Kidney glomerular epithelial cell (primary cell): ENCODE measurements at regions not wholly inside any gene's neighbourhood (a gene's known extent, or its start where the extent isn't known, plus 50 kb on each side); places are given as distances from the start of the nearest gene placed in this dataset.

Experiments used
- DNase-seq: peaks from one replicate; lab custom pipeline; 2025; lab: John Stamatoyannopoulos, UW

DNA sequence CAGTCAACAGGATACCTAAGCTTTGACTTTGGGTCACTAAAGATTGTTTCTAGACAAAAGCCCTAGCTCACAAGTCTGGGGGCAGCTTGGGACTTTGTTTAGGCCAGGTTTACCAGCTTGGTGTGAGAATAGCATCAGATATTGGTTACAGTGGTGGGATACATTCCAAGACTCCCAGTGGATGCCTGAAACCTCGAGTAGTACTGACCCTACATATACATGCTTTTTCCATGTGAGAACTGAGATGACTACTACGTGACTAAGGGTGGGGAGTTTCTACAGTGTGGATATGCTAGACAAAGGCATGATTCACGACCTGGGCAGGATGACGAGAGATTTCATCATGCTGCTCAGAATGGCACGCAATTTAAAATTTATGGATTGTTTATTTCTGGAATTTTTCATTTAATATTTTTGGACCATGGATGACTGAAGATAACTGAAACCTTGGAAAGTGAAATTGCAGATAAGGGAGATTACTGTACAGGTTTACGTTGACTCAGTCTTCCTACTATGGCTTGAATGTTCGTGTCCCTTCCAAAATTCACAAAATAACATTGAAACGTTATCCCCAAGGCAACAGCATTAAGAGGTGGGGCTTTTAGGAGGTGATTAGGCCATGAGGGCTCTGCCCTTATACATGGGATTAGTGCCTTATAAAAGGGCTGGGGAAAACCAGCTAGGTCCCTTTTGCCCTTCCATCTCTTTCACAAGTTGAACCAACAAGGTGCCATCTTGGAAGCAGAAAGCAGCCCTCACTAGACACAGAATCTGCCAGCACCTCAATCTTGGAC lies 50.2 kb upstream of the CTAGE1 start:
- DNase-seq: peak; percentile 90

DNA sequence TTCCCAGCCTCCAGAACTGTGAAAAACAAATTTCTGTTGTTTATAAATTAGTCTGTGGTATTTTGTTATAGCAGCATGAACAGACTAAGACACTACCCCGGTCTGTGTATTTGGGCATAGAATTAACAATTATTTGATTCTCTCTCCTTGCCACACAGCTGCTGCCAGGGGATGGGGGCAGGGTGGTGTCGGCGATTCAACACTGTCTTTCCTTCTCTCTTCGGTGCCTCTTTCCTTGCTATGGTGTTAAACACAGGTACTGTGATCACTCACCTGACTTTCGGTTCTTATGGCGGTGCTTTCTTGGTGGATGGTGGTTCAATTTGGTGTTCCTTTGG lies 50.8 kb upstream of the CTAGE1 start:
- no peak for DNase-seq

DNA sequence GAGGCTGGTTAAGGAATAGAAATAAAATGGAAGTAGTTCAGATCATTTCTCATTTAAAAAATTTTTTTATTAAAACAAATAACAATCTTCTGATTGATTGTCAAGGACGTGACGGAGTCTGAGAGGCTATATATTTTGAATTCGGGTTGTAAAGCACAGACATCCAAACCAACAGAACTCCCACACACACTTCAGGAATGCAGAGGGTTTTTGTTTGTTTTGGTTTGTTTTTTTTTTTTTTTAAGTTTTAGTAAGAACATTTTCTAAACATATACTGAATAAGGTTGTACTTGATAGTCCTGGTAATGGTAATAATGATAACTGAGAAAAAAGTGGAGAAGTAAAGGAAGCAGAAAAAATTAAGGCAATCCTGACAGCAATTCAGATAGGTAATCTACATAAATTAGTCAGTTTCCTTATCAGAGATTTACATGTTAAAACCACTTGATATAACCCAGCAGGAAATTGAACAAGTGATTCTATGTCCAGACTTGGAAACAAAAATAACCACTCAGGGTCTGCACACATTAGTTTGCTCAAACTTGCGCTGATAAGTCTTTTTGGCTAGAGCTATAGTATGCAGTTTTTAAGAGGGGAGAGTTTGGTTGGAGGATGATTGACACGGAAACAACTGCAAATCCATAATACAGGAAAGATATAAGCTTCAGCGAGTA lies 51.5 kb upstream of the CTAGE1 start:
- DNase-seq: no peak

DNA sequence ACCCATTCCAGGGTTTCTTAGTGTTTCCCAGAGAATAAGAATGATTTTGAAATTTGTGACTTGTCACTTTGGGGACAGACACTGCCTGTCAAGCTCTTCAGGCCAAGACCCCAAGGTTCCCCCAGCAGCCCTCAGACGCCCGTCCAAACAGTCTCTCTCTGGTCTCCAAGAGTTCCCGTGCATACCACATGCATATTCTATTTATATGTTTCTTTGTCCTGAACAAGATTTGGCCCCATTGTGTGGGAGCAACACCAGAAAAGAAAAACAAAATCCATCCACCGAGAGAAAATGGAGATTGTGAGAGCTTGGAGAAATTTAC lies 52.2 kb upstream of the CTAGE1 start:
- no peak for DNase-seq

DNA sequence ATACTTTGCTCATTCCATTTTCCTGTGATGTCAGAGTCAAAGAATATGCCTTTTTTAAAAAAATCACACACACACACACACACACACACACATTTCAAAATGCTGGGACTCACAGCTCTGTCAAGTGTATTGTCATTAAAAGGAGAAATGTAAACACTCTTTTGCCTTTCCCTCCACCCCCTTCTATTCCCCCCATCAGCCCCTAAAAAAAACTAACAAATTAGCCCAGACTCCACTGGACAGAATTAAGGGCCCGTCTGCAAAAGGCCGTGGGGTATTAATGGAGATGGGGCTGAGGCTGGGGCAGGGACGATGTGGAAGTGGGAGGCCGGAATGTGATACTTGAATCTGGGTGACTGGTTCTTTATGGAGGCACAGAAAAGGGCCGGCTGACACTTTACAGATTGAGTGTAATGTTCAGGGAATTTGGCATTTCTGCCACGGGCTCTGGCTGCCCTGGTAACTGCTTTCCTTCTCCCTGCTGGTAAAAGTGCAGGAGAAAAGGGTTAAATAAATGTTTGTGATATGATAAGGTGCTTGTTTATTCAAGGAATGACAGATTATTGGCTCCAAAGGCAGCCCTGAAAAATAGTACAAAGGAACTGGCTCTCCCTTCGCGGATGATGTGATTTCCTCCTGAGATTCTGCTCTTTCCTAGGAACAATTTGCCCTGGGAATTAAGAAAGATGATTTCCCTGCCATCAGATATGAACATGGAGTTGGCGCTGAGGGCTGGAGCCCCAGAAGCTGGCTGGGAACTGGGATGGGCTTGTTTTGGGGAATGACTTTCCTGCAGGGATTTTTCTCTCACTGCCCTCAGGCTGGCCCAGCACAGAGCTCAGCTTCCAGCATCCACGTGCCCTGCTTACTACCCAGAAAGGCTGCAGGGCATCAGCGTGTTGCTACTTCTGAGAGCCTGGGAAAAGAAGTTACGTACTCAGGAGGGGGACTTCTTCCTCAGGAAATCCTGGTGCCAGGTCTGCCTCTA lies 52.8 kb upstream of the CTAGE1 start:
- DNase-seq: no peak

DNA sequence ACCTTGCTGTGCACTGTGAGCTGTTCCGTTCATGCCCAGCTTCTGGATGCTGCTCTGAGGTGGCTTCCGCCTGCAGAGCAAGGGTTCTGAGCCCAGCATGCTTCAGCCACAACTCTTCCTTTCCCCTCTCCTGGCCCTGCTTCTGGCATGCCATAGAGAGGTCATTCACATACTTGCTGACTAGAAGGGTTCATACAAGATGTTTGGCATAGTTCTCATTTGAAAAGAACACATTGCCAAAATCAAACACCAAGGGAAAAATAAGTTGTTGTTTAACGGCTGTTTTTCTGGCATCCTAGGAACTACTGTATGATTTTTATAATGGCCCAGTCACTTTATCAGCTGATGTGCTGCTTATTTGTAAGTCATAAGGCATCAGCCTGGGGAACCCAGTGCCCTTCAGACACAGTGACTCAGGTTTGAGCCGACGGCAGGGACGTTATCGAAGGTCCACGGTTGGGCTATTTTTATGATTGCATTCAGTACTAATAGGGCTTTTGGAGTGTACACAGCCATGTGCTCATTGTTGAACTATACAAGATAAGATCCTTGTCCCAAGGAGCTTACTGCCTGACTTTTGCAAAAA lies 53.9 kb upstream of the CTAGE1 start:
- DNase-seq: no peak

DNA sequence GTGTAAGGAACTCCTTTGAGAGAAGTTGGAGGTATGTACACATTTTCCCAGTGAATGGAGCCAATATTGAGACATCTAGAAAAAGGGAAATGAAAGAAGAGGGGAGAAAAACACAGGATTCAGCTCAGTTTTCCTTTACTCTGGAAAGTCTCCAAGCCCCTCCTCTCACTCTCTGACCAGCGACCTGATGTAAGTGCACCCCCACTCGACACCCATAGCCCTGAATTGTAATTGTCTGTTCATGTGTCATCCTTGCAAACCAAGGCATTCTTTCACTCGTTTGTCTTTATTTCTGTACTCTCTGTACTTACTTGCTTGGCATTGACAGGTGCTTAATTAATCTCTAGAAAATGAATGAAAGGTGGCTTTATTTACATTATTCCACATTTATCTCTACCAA lies 55.7 kb upstream of the CTAGE1 start:
- DNase-seq: no peak

DNA sequence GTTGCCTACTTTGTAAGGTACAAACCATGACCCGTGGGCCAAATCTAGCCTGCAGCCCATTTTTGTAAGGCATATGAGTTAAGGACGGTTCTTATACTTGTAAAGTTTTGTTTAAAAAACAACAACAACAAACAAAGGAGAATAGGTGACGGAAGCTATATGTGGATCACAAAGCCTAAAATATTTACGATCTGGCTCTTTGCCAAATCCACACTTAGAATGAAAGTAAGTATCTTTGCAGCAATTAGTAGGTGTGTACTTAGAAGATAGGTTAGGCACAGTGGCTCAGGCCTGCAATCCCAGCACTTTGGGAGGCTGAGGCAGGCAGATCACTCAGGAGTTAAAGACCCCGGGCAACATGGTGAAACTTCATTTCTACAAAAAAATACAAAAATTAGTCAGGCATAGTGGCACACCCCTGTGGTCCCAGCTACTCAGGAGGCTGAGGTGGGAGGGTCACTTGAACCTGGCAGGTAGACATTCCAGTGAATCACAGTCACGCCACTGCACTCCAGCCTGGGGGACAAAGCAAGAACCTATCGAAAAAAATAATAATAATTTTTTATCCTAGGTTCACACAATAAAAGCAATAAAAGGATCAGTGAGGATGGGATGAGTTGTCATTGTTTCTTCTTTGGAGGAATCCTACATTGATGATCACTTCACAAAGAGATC lies 57.8 kb upstream of the CTAGE1 start:
- DNase-seq: no peak

DNA sequence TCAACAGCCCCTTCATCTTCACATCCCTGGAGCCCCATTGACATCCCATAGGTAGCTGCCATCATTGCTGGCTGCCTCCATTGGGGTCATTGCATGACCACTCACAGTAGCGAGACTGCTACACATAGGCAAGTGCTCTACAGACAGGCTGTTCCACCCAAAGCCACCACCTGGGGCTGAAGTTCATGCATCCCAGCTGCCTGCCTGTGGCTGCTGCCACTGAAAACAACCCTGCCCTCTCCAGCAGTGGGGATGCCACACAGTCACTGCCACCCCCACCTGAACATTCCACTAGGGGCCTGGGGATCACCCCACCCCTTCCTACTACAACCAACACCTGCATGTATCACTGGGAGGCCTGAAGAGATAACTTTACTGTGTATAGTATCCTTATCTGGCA lies 59.5 kb upstream of the CTAGE1 start:
- no peak for DNase-seq

DNA sequence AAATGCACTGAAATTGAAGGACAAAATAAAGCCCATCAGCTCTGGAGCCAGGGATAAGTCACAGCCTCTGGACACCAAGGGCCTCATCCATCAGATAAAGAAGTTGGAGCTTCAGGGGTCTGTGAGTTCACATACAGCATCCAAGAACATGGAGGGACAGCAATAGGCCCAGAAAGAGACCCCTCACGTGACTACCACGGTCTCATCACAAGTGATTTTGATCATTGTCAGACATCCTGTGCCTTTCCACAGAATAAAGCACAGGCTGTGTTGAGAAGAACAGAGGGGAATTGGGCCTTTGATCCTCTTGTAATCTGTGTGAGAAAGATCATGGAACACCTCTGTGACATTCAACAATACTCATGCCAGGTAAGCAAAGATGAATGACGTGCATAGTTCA lies 65.2 kb upstream of the CTAGE1 start:
- DNase-seq: no peak

DNA sequence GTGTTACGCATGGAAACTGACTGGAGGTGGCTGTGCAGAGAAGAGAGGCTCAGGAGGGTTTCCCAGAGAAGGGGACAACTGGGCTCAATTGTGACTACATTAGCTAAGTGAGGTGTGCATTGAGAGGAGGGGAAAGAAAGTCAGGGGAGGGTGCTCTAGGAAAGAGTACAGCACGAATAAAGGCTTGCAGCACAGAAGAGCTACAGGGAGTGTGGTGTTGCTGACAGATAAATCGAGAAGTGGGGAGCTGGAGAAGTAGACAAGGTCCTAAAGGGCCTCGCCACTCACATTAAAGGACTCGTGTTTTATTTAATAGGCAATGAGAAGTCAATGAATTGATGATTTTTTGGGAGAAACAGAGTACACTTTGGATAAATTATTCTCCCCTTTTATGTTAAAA lies 65.7 kb upstream of the CTAGE1 start:
- DNase-seq: no peak

DNA sequence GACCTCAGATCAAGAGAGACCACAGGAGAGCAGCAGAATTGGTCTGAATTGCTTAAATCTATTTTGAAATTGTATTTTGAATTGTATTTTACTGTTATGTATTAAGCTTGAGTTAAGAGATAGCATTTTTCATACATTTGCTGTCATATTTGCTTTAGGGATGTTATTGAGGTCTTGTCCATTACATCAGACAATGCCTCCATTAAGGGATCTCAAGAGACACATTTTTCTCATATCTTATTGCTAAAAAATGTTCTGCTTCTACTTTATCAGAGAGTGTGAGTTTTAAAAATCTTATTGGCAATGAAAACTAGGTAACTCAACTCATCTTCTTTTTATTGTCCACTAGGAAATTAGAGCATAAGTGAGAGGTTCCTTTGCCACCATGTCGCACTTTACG lies 66.8 kb upstream of the CTAGE1 start:
- DNase-seq: no peak

DNA sequence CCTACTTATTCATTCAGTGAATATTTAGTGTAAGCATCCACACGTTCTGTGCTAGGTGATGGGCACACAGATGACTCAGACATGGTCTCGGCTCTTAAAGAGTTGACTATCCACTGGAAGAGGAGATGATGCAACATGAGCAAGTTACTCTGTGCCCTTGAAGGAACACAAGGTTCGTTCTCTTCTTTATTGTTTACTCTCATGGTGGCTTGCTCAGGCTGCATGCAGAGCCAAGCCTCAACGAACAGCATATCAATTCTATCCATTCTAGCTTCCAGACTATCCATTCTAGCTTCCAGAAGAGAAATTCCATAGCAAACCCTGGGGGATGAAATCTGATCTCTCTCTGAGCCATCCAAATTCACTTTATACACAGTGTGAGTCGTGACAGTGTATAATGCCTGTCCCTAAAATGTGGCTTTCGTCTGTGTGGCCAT lies 68.1 kb upstream of the CTAGE1 start:
- no peak for DNase-seq

DNA sequence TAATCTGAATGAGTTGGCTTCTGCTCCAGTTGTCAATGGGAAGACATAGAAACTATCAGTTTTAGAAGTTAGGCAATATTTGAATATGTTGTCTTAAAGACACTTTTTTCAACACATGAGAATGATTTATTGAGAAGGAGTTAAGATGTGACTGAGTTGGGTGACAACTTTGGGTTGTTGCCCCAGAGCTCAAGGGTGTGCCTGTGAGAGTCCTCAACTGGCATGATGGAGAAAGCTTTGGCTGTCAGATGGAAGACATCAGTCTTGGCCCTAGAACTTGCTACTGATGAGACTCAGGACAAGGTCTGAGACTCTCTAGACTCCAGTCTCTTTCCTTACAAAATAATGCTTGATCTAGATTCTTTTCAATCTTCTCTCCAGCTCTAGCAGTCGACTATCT lies 69.0 kb upstream of the CTAGE1 start:
- no peak for DNase-seq

DNA sequence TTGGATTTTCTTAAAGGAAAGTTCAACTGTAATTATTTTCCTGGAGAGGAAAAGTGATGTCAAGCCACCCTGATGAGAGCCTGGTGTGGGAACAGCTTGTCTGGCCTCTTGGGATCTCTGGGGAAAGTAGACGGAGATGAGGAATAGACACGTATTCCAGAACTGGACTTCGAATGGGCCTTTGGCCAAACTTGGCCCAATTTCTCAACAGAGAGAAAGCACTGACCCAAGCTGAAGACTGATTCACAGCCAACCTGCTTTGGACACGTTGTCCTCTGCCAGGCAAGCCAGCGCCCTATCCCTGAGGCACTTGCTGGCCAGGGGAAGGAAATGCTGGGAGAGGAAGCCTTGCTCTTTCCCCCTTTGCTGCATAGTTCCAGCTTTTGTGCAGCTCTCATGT lies 70.8 kb upstream of the CTAGE1 start:
- DNase-seq: no peak

DNA sequence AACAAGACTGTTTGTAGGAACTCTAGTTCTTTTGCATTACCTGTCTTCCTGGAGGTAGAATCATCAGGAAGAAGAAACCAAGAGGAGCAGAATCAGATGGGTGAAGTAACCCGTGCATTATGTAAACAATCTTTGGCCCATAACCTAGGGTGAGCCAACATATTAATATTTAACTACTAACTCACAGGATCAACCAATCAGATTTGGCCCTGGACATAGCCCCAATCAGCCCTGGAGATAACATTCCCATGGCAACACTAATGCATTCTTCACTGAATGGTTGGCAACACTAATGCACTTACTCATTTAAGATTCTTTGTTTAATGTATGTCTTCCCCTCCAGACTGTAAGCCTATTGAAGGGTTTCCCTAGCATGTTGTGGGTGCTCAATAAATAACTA lies 72.0 kb upstream of the CTAGE1 start:
- DNase-seq: peak; percentile 18

DNA sequence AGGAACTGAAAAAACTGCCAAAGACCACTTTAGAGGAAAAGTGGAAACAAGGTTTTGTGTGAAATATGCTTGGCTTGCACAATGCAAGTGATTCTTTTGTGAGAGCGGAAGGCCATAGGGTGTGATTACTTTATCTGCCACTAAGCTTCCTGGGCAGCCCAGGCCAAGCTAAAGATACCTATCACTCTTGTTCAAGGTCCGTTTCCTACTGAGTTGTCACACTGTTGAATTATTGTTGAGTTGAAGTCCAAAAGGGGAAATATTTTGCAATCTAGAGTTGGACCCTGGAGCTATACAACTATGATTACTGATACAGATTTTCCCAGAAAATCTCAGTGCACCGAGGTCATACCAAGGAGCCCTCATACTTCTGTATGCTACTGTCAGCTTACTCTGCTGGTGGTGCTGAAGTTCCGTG lies 72.7 kb upstream of the CTAGE1 start:
- no peak for DNase-seq

DNA sequence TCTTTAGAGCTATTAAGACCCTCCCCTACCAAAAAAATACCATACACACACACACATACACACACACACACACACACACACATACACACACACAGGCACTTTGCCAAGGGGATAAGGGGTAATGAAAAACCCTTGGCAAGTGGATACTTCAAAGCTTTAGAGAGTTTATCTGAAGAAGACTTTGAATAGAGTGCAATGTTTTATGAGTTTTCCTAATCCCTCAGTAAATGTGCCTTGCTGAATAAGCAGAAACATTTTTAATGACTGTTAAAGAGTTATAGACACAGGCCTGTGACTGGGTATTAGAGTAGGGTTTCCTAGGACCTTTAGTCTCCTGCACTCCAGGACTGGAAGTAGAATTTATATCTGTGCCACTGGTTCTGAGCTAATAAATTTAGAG lies 75.5 kb upstream of the CTAGE1 start:
- DNase-seq: no peak

DNA sequence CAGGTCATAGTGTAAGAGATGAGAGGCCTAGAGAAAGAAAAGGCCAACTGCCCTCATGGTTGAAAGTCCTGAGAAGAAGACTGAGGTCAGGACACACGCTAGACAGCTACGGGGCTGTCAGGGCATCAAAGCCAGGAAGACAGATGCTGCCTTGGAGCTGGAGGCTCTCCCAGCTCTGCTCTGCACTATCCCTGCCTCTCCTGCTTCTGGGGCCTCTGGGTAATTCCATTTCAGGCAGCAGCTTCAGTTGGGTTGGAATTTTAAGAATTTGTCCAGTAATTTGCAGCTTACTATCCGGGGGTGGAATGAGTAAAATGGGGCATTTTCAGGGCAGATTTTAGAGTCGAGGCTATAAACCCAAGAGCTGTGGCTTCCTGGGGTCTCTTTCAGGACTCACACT lies 76.2 kb upstream of the CTAGE1 start:
- no peak for DNase-seq

DNA sequence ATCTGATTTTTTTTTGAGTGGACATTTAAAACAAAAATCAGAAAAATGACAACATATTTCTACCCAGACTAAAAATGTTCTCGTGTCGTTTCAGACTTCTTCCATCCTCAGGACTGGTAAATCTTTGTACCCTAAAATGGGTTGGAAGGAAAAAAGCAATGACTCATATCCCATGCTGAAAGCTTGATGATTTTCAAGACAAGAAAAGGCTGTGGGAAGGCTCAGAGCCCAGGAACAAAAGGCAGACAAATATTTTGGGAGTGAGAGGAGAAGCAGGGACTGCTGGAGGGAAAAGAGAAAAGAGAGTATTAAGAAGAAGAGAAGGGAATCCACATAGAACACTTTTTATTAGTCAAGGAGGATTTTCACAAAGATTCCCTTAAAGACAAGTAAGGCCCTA lies 77.1 kb upstream of the CTAGE1 start:
- DNase-seq: no peak

DNA sequence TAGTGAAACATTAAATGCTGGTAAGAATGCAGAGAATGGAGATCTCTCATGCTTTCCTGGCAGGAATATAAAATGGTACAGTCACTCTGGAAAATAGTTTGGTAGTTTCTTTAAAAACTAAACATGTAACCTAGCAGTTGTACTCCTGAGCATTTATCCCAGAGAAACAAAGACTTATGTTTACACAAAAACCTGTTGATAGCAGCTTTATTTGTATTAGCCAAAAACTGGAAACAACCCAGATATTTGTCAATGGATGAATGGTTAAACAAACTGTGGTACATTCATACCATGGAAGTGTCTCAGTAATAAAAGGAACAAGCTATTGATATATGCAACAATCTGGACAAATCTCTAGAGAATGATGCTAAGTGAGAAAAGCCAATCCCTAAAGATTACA lies 81.7 kb upstream of the CTAGE1 start:
- DNase-seq: no peak

DNA sequence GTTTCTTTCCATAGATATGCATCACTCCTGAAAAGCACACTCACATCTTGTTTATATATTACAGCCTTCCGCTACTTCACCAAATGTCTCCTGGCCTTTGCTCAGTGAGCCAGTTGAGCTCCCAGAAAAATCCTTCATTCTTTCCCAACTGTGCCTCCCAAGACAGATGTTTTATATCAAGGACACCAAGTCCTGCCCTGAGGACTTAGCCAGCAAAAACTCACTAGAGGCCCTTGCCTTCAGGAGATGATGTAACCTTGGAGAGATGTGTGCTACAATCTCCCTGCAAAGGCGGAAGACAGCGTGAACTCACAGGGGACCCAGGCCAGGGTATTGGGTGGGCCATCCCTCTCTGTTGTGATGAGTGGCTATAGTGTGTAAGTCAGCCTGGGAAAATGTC lies 86.1 kb upstream of the CTAGE1 start:
- no peak for DNase-seq
